HG03521 (cell line): ENCODE measurements at regions not wholly inside any gene's neighbourhood (a gene's known extent, or its start where the extent isn't known, plus 50 kb on each side); places are given as distances from the start of the nearest gene placed in this dataset.

Experiments used
- ATAC-seq: cut with Tn5 transposase; IDR thresholded peaks from one replicate; pipeline ENCODE4 v1.9.1; 2021; ENCODE audit warnings: mild to moderate bottlenecking, moderate library complexity; ENCODE audit not compliant: unreplicated experiment

GRCh38 chr9:110110154-110110553 lies 97.8 kb downstream of the C9orf152 start:
- ATAC-seq, result peak; percentile 76

- no peak for ATAC-seq
Observed at GRCh38 chr9:110111868-110112267, 96.1 kb downstream of the C9orf152 start.

- no peak for ATAC-seq
Observed at GRCh38 chr9:110112792-110113191, 95.2 kb downstream of the C9orf152 start.

- ATAC-seq, result no peak
Observed at GRCh38 chr9:110114086-110114858, 93.7 kb downstream of the C9orf152 start.

GRCh38 chr9:110114859-110115201 lies 93.1 kb downstream of the C9orf152 start:
- ATAC-seq, result no peak

GRCh38 chr9:110115341-110115820 lies 92.6 kb downstream of the C9orf152 start:
- no peak for ATAC-seq

- ATAC-seq, result no peak
Observed at GRCh38 chr9:110115826-110116542, 92.0 kb downstream of the C9orf152 start.

DNA sequence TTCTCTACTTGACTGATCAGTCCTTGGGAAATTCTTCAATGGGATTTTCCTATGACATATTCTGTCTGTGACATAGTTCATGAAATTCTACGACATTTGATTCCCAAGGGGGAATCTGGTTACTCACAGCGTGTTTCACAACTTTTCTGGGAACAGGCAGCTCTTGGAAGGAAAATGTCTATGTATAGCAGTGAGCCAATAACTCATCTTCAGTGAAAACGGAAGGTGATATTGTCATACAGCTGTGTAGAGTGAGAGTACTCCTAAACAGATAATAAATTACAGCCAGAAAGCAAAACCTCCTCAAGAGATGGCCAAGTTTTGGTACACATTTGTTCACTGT lies 91.4 kb downstream of the C9orf152 start:
- ATAC-seq, result no peak

GRCh38 chr9:110121170-110121569 lies 86.8 kb downstream of the C9orf152 start:
- no peak for ATAC-seq

DNA sequence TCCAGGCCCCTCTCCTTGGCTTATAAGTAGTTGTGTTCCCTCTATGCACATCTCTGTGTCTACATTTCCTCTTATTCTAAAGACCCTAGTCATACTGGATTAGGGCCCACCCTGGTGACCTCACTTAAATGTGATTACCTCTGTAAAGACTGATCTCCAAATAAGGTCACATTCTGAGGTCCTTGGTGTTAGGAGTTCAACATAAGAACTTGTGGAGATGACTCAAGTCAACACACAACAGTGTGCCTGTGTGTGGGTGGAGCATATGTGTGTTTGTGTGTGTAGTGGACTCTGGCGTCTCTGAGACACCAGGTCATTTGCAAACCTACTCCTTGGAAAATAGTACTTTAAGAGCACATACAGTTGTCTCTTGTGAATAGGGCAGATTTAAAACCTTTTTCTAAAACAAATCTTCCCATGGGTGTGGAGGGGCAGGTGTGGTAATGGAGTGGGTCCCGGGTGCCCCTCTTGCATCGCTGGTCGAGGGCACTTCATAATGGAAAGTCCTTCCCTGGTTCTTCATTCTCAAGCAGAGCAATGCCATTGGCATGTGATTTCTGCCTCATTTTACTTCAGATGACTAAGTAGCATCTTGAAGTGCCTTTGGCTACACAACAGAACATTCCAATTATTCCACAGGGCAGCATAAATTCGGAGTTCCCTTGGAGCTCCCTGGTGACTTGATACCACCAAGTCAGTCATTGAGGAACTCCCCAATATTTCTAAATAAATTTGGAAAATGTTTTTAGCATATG lies 84.4 kb downstream of the C9orf152 start:
- ATAC-seq, result no peak

DNA sequence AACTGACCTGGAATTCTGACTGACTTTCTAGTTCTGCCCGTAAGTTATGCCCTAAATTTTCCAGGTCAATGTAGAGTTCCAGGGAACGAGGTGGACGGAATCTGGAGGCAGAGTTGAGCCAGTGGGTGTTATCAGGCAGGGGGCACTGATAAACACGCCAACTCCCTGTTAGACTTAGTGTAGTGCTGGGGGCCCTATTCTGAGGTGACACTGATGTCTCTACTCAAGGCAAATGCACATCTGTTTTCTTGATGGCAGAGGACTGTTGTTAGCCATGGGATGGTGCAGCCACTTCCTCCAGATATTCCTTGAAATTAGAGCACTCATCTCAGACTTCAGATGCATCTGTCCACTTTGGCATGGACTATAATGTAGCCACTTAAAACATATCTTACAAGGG lies 83.5 kb downstream of the C9orf152 start:
- no peak for ATAC-seq

DNA sequence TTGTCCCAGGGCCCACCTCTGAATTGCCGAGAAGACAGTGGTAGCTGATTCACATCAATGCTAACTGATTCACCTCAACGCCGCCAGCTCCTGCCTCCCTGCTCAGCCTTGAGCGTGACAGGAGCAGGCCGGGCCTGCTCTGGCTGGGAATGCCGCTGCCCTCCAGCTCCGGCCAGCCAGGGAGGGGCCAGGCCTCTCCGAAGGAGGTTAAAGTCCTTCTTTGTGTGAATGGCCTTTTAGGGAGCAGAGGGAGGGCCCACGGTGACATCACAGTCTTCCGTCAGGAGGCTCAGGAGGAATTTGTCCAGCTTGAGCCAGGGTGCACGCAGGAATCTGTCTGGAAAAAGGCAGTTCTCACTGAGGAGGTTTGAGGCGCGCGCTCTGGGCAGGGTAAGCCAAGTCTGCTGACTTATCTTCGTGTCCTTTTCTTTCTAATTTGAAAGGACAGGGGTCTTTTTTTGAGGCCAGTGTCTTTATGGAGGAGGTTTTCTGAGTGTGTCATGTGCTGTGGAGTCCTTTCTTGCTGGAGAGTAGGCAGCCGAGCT lies 82.7 kb downstream of the C9orf152 start:
- ATAC-seq, result no peak

- no peak for ATAC-seq
Observed at GRCh38 chr9:110125763-110126351, 82.1 kb downstream of the C9orf152 start.

- ATAC-seq, result no peak
Observed at GRCh38 chr9:110126499-110126941, 81.4 kb downstream of the C9orf152 start.

- no peak for ATAC-seq
Observed at GRCh38 chr9:110126986-110127864, 80.7 kb downstream of the C9orf152 start.

- peak; percentile 68 for ATAC-seq
Observed at GRCh38 chr9:110128664-110129329, 79.2 kb downstream of the C9orf152 start.

DNA sequence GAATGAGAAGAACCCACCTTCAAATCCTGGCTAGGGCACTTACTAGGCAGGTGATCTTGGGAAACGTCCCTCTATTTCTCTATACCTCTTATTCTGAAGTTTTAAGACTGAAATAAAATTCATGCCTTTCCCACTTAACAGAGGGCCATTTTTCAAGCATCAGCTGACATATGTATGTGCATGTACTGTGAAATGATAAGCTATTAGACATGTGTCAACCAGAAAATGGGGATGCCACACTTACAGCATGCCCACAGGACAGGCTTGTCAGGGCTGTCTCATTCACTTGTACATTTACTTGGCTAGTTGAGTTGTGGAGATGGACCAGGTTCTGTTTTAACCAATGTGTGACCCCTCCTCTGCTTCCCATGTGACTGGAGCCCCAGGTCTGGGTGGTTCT lies 78.5 kb downstream of the C9orf152 start:
- no peak for ATAC-seq

- ATAC-seq, result no peak
Observed at GRCh38 chr9:110130211-110130610, 77.7 kb downstream of the C9orf152 start.

DNA sequence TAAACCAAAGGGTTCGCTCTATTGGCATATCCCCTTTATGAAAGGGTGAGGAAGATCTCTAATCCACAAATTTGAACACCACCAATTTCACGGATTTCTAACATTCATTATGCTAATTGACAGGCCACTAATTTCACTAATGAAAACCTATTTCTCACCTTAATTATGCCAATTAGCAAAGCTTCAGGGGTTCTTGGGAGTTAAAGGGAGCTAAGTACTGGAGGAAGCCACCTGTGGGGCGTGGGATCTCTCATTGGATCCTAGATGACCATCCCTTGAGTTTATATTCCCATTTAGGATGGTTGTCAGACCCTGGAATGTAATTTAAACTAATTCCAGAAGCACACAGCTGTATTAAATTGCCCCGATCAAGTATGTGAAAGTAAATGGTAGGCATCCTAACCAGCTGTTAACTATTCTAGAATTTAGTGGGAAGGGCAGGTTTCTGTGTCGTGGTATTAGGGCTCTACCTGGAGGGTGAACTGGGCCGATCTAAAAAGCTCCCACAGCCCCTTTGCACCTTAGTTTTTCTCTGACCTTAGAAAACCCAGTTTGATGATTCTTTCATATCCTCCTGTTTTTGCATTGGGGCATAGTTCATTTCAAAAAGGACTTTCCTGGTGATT lies 77.1 kb downstream of the C9orf152 start:
- no peak for ATAC-seq
